ENCODE measurements at regions not wholly inside any gene's neighbourhood (a gene's known extent, or its start where the extent isn't known, plus 50 kb on each side); places are given as distances from the start of the nearest gene placed in this dataset.

DNA sequence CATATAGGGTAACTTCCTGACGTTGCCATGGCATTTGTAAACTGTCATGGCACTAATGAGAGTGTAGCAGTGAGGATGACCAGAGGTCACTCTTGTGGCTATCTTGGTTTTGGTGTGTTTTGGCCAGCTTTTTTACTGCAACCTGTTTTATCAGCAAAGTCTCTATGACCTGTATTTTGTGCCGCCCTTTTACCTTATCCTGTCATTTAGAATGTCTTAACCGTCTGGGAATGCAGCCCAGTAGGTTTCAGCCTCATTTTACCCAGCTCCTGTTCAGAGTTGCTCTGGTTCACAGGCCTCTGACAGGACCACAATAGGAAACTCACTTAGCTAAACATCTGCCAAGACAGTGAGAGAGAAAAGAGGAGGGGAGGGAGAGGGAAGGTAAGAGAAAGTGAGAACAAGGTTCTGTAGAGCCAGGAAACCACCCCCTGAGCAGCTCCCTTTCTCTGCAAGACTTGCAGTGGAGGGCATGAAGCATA is 64.8 kb upstream of the PLEKHG3 start:
- FAIRE-seq = no peak

- no peak for FAIRE-seq
These were observed 63.4 kb upstream of the PLEKHG3 start for GRCh38 chr14:64640839-64641238.

- FAIRE-seq = no peak
These were observed 62.5 kb upstream of the PLEKHG3 start for GRCh38 chr14:64641760-64642159.

GRCh38 chr14:64643709-64644108 is 60.5 kb upstream of the PLEKHG3 start:
- FAIRE-seq = no peak

DNA sequence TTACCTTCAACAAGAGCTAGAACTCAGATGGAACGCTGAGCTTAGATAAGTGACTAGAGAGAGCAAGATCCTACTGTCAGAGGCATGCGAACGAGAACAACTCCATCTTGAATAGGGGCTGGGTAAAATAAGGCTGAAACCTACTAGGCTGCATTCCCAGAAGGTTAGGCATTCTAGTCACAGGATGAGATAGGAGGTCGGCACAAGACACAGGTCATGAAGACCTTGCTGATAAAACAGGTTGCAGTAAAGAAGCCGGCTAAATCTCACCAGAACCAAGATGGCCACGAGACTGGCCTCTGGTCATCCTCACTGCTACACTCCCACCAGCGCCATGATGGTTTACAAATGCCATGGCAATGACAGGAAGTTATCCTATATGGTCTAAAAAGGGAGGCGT is 59.6 kb upstream of the PLEKHG3 start:
- no peak for FAIRE-seq

- FAIRE-seq = peak; percentile 99
These were observed 58.9 kb upstream of the PLEKHG3 start for GRCh38 chr14:64645220-64645892.

- peak; percentile 50 for FAIRE-seq
These were observed 58.1 kb upstream of the PLEKHG3 start for GRCh38 chr14:64646103-64646502.

- no peak for FAIRE-seq
These were observed 54.7 kb upstream of the PLEKHG3 start for GRCh38 chr14:64649383-64649998.

DNA sequence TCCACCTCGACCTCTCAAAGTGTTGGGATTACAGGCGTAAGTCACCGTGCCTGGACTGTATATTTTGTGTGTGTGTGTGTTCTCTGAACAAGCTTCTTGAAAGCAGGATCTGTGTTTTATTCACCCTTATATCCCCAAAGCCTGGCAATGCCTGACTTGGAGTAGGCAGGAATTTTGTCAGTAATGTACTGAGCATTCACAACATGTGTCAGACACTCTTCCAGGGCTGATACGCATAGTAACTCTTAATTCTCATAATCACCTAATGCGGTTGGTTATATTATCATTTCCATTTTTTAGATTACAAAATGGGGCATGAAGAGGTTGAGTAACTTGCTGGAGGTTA is 50.4 kb upstream of the PLEKHG3 start:
- no peak for FAIRE-seq

DNA sequence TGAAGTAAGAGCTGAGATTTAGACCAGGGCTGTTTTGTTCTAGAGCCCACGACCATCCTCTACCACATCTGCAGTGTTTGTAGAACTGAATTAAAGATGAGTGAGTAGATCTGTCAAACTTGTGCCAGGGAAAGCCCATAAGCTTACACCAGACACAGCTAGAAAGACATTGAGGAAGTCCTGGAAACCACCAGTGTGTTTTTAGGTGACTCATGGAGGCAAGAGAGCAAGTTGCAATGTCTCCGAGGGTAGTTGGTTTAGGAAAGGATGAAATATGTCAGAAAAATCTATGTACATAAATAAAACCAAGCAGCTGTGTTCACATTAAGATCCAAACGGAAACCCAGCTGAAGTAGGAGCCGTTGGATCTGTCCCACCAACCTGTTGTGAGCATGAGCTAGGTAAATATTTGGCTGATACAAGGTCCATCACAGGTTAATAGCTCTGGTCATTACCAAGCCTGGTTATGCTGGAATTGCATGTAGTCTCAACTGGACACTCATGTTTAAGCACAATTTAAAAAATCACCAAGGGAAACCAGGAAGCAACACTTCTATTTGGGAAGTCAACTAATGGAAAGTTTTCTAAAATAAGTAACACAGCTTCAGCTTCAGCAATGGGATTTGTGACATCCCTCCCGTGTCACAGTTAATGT is 49.9 kb upstream of the PLEKHG3 start:
- no peak for FAIRE-seq
